GM12878 (cell line): ENCODE measurements at regions not wholly inside any gene's neighbourhood (a gene's known extent, or its start where the extent isn't known, plus 50 kb on each side); places are given as distances from the start of the nearest gene placed in this dataset.

Experiments
- ATAC-seq: fragments of 200-7000 bp; cut with Tn5 transposase; 3 replicates; pipeline ENCODE4 v1.9.1; 2020; ENCODE audit warnings: mild to moderate bottlenecking, moderate library complexity
- BruUV-seq: library from RNA; stranded (reverse); fragments of 400-500 nt; replicated peaks from 2 replicates; lab custom pipeline; 2021; lab: Mats Ljungman, UMichigan
- CTCF ChIA-PET: fragments of 300-600 bp; sonication (Branson Sonifier 250); formaldehyde crosslinking; extraction: SDS; loops from one replicate; lab custom pipeline; 2021; ENCODE audit warnings: inconsistent platforms; lab: Yijun Ruan, JAX
- POLR2A ChIA-PET: fragments of 350-600 bp; formaldehyde crosslinking; extraction: SDS; loops from one replicate; lab custom pipeline; 2021; ENCODE audit warnings: inconsistent platforms; lab: Charles Lee
- RAD21 ChIA-PET: fragments of 300-600 bp; sonication (Branson Sonifier 250); formaldehyde crosslinking; loops from one replicate; lab custom pipeline; 2023; ENCODE audit warnings: antibody characterized with exemption; ENCODE audit not compliant: unreplicated experiment; lab: Charles Lee
- SMC1A ChIA-PET: fragments of 300-600 bp; sonication (Branson Sonifier 250); formaldehyde crosslinking; loops from one replicate; lab custom pipeline; 2023; ENCODE audit not compliant: unreplicated experiment, uncharacterized antibody; lab: Charles Lee
- DNase-seq: peaks from one replicate; pipeline ENCODE4 v3.0.0-alpha.2; 2011; ENCODE audit warnings: low read depth, low spot score
- FAIRE-seq: peaks from 3 replicates; lab custom pipeline; 2011; peaks lifted over from hg19 to GRCh38; lab: Jason Lieb, UNC
- H2AFZ ChIP-seq: 2 replicates; pipeline ENCODE4 v1.6.0; 2011; ENCODE audit warnings: low read depth, low read length, control low read depth; ENCODE audit not compliant: control insufficient read depth
- H3K27ac ChIP-seq: 2 replicates; pipeline ENCODE4 v1.5.1; 2011; ENCODE audit warnings: control low read depth; ENCODE audit not compliant: control insufficient read depth, insufficient read depth
- H3K27me3 ChIP-seq, 2 experiments: replicated peaks in 1 of 2; 2 replicates each; pipeline versions ENCODE4 v1.6.0 to v1.6.1; 2011; ENCODE audit warnings: low read length in 1 of 2; ENCODE audit not compliant: control insufficient read depth in 2 of 2, insufficient read depth in 2 of 2
- H3K36me3 ChIP-seq, 2 experiments: 2 replicates each; pipeline ENCODE4 v1.5.1; 2011; ENCODE audit warnings: low read length in 1 of 2; ENCODE audit not compliant: control insufficient read depth in 2 of 2, insufficient read depth in 2 of 2
- H3K4me1 ChIP-seq: 2 replicates; pipeline ENCODE4 v1.6.1; 2011; ENCODE audit warnings: mild to moderate bottlenecking, low read length, moderate library complexity, mixed read lengths; ENCODE audit not compliant: control insufficient read depth, insufficient read depth
- H3K4me2 ChIP-seq: 2 replicates; pipeline ENCODE4 v1.6.0; 2011; ENCODE audit warnings: control low read depth; ENCODE audit not compliant: control insufficient read depth, insufficient read depth
- H3K4me3 ChIP-seq: fragments of 200-600 bp; sonication (generic); 2 replicates; pipeline ENCODE4 v1.5.1; 2016
- H3K79me2 ChIP-seq: 2 replicates; pipeline ENCODE4 v1.6.0; 2011; ENCODE audit warnings: low read length; ENCODE audit not compliant: control insufficient read depth, insufficient read depth
- H3K9ac ChIP-seq: 2 replicates; pipeline ENCODE4 v1.8.0; 2011; ENCODE audit warnings: low read length, control low read depth, mixed read lengths; ENCODE audit not compliant: control insufficient read depth, insufficient read depth
- H3K9me3 ChIP-seq: replicated peaks from 3 replicates; pipeline ENCODE4 v1.5.1; 2011; ENCODE audit warnings: mild to moderate bottlenecking, low read length; ENCODE audit not compliant: control insufficient read depth, insufficient read depth
- H4K20me1 ChIP-seq: 2 replicates; pipeline ENCODE4 v1.6.0; 2011; ENCODE audit not compliant: control insufficient read depth, insufficient read depth
- CBX3 ChIP-seq: fragments of 200-600 bp; sonication (generic); IDR thresholded peaks from 2 replicates; pipeline ENCODE4 v1.6.1; 2016; ENCODE audit warnings: low read depth, borderline replicate concordance
- MEF2B ChIP-seq: fragments of 450-650 bp; IDR thresholded peaks from 2 replicates; pipeline ENCODE4 v1.6.1; 2018; ENCODE audit warnings: mild to moderate bottlenecking, moderate library complexity; ENCODE audit not compliant: partially characterized antibody, poor library complexity, severe bottlenecking
- MTA3 ChIP-seq: IDR thresholded peaks from 2 replicates; pipeline ENCODE4 v1.6.1; 2012; ENCODE audit warnings: low read length, inconsistent platforms, borderline replicate concordance
- PRDM15 ChIP-seq: fragments of 450-650 bp; formaldehyde crosslinking; IDR thresholded peaks from 2 replicates; pipeline ENCODE4 v1.4.0; 2020; ENCODE audit warnings: mild to moderate bottlenecking, moderate library complexity
- RAD21 ChIP-seq: IDR thresholded peaks from 2 replicates; pipeline ENCODE4 v1.6.1; 2011; ENCODE audit warnings: mild to moderate bottlenecking, low read depth, low read length, moderate library complexity; ENCODE audit not compliant: insufficient read depth
- RELA ChIP-seq: fragments of 450-650 bp; IDR thresholded peaks from 2 replicates; pipeline ENCODE4 v1.8.0; 2014; ENCODE audit warnings: borderline replicate concordance; ENCODE audit not compliant: partially characterized antibody
- SMAD5 ChIP-seq: IDR thresholded peaks from 2 replicates; pipeline ENCODE4 v1.6.1; 2016; ENCODE audit warnings: antibody characterized with exemption, low read depth
- WGBS: methylation state at CpG from one replicate; pipeline ENCODE4 v1.1.6; 2016; ENCODE audit warnings: low lambda C conversion rate; ENCODE audit not compliant: insufficient replicate concordance, insufficient coverage; ENCODE audit errors: missing lambda C conversion rate; 5-methylcytosine and 5-hydroxymethylcytosine counted together
- in situ Hi-C: fragments of 300-500 bp; cut with MboI; formaldehyde crosslinking; loops from 9 replicates; pipeline ENCODE4 v1.14.3; 2018; ENCODE audit warnings: mixed read lengths
- intact Hi-C: fragments of 100-400 bp; cut with micrococcal nuclease; formaldehyde crosslinking; loops from one replicate; pipeline ENCODE4 v1.14.2; 2022; ENCODE audit not compliant: unreplicated experiment

GRCh38 chr7:1380821-1381580 is 78.3 kb downstream of the MICALL2 start (continued):
- no peak for TF ChIP-seq MTA3
- TF ChIP-seq, all 136 proteins: peak for 0

DNA sequence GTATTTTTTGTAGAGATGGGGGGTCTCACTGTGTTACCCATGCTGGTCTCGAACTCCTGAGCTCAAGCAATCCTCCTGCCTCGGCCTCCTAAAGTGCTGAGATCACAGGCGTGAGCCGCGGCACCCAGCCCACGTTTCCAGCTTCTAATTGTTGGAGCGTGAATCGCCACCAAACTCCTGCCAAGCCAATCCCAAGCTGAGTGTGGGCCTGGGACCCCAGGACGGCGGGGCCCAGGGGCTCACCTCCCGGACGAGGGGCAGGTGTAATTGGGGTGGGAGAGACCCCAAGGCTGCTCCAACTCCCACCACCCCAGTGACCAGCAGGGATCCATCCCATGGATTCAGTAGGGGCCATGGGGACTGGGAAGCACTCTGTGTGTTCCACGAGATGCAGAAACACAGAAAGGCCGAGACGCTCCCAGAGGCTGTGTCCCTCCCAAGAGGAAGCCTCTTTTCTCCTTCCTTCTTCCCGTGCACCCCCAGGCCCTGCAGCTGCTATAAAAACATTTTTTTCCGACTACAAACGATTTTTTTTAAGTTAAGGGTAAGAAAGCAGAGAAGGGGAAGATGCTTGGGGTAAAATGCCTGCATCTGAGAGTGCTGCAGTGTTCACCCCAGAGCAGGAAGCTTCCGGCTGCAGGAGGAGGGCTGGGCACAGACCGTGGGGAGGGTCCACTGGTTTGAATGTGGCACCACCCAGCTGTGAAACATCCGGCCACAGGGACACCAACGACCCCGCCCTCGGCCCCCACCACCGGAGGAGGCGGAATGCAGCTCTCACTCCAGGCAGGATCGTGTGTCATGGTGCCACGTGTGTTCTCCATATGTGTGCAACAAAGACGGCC is 76.5 kb downstream of the MICALL2 start:
- 52% methylated on average over 25 of the region's 29 CpGs for WGBS
- DNase-seq (no peak), ATAC-seq (no peak), FAIRE-seq (no peak)
- H3K79me2 ChIP-seq: no peaks in the 10 kb centered on the region
- no peaks in the 10 kb centered on the region for H3K27me3 ChIP-seq
- TF ChIP-seq MEF2B: no peak
- TF ChIP-seq PRDM15: no peak
- TF ChIP-seq SMAD5: no peak
- no peak for TF ChIP-seq RAD21
- TF ChIP-seq CBX3: no peak
- TF ChIP-seq RELA: no peak
- H4K20me1 ChIP-seq: no peaks in the 10 kb centered on the region
- in situ Hi-C loops (no loop called here), intact Hi-C loops (no loop called here)
- no peak overlapping the region for H2AFZ ChIP-seq
- H3K36me3 ChIP-seq: no peaks in the 10 kb centered on the region
- H3K4me2 ChIP-seq: no peak overlapping the region
- no peaks in the 10 kb centered on the region for H3K9me3 ChIP-seq
- no TSS peak for BruUV-seq
- H3K27ac ChIP-seq: no peak overlapping the region
- RAD21 ChIA-PET: no interaction called here
- POLR2A ChIA-PET: no interaction called here
- SMC1A ChIA-PET: no interaction called here
- H3K9ac ChIP-seq: no peak overlapping the region
- no peaks in the 10 kb centered on the region for H3K4me1 ChIP-seq
- CTCF ChIA-PET: no interaction called here
- no peak overlapping the region for H3K4me3 ChIP-seq
